ENCODE measurements at regions not wholly inside any gene's neighbourhood (a gene's known extent, or its start where the extent isn't known, plus 50 kb on each side); places are given as distances from the start of the nearest gene placed in this dataset.

GRCh38 chr10:130418731-130419130 lies 282.5 kb downstream of the GLRX3 start:
- H3K4me1 ChIP-seq (ENCODE audit: control insufficient read depth, insufficient read depth, low read length) = no peaks in the 10 kb centered on the region
- TF ChIP-seq SIN3A (IDR thresholded peaks at IDR 0.05; ENCODE audit: borderline replicate concordance, insufficient read depth, low read depth, low read length) (no peak), CTCF (IDR thresholded peaks at IDR 0.05) (no peak), REST (IDR thresholded peaks at IDR 0.05; ENCODE audit: insufficient read depth in 1 of 2, low read depth in 2 of 2, low read length in 1 of 2) (no peak), POLR2AphosphoS5 (IDR thresholded peaks at IDR 0.05; ENCODE audit: low read depth, low read length) (no peak), TCF7L2 (IDR thresholded peaks at IDR 0.05; ENCODE audit: low read depth, low read length) (no peak)
- H3K27me3 ChIP-seq (ENCODE audit: control insufficient read depth, insufficient read depth, low read length) = peaks cover 11% of the 10 kb centered on the region
- H3K36me3 ChIP-seq (ENCODE audit: control insufficient read depth, insufficient read depth, low read length) = no peaks in the 10 kb centered on the region
- no TSS peak for BruUV-seq (replicated peaks)
- intact Hi-C loops (cut with micrococcal nuclease; ENCODE audit: unreplicated experiment) (no loop called here), in situ Hi-C loops (cut with HindIII; ENCODE audit: low pct_unique_long_range_greater_than_20kb, low sequenced_read_pairs) (no loop called here)
- H3K27ac ChIP-seq (ENCODE audit: low read length) = no peak overlapping the region
- POLR2A ChIA-PET = no interaction called here
- ATAC-seq (no peak), DNase-seq (ENCODE audit: low read depth, low spot score) (no peak)
- H3K9me3 ChIP-seq (ENCODE audit: control insufficient read depth, insufficient read depth, low read depth, low read length) = no peaks in the 10 kb centered on the region
- no peak overlapping the region for H3K4me3 ChIP-seq (ENCODE audit: low read depth in 2 of 2, low read length in 2 of 2)
- CTCF ChIA-PET = no interaction called here

- Histone ChIP-seq H3K27ac (ENCODE audit: low read length) (no peak overlapping the region), H3K9me3 (ENCODE audit: control insufficient read depth, insufficient read depth, low read depth, low read length) (no peaks in the 10 kb centered on the region), H3K27me3 (ENCODE audit: control insufficient read depth, insufficient read depth, low read length) (peaks cover 5% of the 10 kb centered on the region), H3K4me3 (ENCODE audit: low read depth in 2 of 2, low read length in 2 of 2) (no peak overlapping the region), H3K4me1 (ENCODE audit: control insufficient read depth, insufficient read depth, low read length) (no peaks in the 10 kb centered on the region), H3K36me3 (ENCODE audit: control insufficient read depth, insufficient read depth, low read length) (no peaks in the 10 kb centered on the region)
- TF ChIP-seq TCF7L2 (IDR thresholded peaks at IDR 0.05; ENCODE audit: low read depth, low read length) (no peak), POLR2AphosphoS5 (IDR thresholded peaks at IDR 0.05; ENCODE audit: low read depth, low read length) (no peak), SIN3A (IDR thresholded peaks at IDR 0.05; ENCODE audit: borderline replicate concordance, insufficient read depth, low read depth, low read length) (no peak)
- DNase-seq (ENCODE audit: low read depth, low spot score) (no peak), ATAC-seq (no peak)
- in situ Hi-C loops (cut with HindIII; ENCODE audit: low pct_unique_long_range_greater_than_20kb, low sequenced_read_pairs) = no loop called here
- CTCF ChIA-PET = no interaction called here
- intact Hi-C loops (cut with micrococcal nuclease; ENCODE audit: unreplicated experiment) = no loop called here
- no TSS peak for BruUV-seq (replicated peaks)
- POLR2A ChIA-PET = no interaction called here
Measured at GRCh38 chr10:130421909-130422308, 285.7 kb downstream of the GLRX3 start.

GRCh38 chr10:130422366-130423324 lies 286.5 kb downstream of the GLRX3 start:
- in situ Hi-C loops (cut with HindIII; ENCODE audit: low pct_unique_long_range_greater_than_20kb, low sequenced_read_pairs) = no loop called here
- Histone ChIP-seq H3K4me3 (ENCODE audit: low read depth in 2 of 2, low read length in 2 of 2) (no peak overlapping the region), H3K27ac (ENCODE audit: low read length) (no peak overlapping the region), H3K36me3 (ENCODE audit: control insufficient read depth, insufficient read depth, low read length) (no peaks in the 10 kb centered on the region), H3K27me3 (ENCODE audit: control insufficient read depth, insufficient read depth, low read length) (peaks cover under 1% of the 10 kb centered on the region), H3K4me1 (ENCODE audit: control insufficient read depth, insufficient read depth, low read length) (no peaks in the 10 kb centered on the region), H3K9me3 (ENCODE audit: control insufficient read depth, insufficient read depth, low read depth, low read length) (no peaks in the 10 kb centered on the region)
- TF ChIP-seq CTCF (IDR thresholded peaks at IDR 0.05) = no peak
- no peak for TF ChIP-seq TCF7L2 (IDR thresholded peaks at IDR 0.05; ENCODE audit: low read depth, low read length)
- no peak for TF ChIP-seq REST (IDR thresholded peaks at IDR 0.05; ENCODE audit: insufficient read depth in 1 of 2, low read depth in 2 of 2, low read length in 1 of 2)
- no peak for TF ChIP-seq SIN3A (IDR thresholded peaks at IDR 0.05; ENCODE audit: borderline replicate concordance, insufficient read depth, low read depth, low read length)
- TF ChIP-seq POLR2AphosphoS5 (IDR thresholded peaks at IDR 0.05; ENCODE audit: low read depth, low read length) = no peak
- BruUV-seq (replicated peaks) = no TSS peak
- DNase-seq (ENCODE audit: low read depth, low spot score) (no peak), ATAC-seq (no peak)
- intact Hi-C loops (cut with micrococcal nuclease; ENCODE audit: unreplicated experiment) = no loop called here
- ChIA-PET CTCF (no interaction called here), POLR2A (no interaction called here)
